Activated effector memory CD4-positive, alpha-beta T cell treated with Interleukin-2 at 50 U/mL for 16 hours (primary cell): ENCODE measurements at regions not wholly inside any gene's neighbourhood (a gene's known extent, or its start where the extent isn't known, plus 50 kb on each side); places are given as distances from the start of the nearest gene placed in this dataset.
"Not testable (repeated sequence)": the region's sequence is repeated elsewhere in the genome, so short reads cannot be mapped to it uniquely, and the experiment has no call there.

Experiments used
- DNase-seq: peaks from one replicate; pipeline ENCODE4 v3.0.0-alpha.2; 2020

GRCh38 chr2:37722971-37723370 lies 51.5 kb upstream of the CDC42EP3 start:
- not testable (repeated sequence) for DNase-seq

DNA sequence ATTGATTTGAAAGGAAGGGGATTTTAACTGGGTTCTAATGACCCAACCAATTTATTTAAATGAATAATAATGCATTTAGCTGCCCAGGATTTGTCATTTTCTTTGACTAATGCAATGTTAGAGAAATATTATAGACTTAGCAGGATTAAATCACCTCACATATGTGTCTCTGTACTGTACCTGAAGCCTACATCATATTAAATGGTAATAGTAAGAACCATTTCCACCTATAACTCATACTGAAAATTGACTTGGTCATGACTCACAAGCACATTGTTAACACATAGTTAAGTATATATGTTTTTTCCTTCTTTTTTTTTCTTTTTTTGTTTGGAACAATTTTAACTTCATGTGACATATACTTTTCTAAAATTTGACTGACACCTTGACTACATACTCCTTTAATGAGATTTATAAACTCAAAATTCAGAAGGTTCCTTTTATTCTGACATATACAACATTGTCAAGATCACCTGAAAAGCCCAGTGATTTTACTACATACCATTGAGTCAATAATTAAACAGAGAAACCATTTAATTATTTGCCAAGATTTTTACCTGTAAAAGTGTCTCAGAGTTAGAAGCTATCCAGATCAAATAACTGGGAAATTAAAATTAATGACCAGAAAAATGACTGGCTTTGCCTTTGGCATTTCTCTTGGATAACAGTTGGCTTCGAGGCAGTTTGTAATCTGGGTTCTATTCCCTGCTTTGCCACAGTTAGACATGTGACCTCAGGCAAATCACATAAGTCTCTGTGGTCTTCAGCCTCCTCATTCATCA lies 58.8 kb upstream of the CDC42EP3 start:
- DNase-seq = no peak

DNA sequence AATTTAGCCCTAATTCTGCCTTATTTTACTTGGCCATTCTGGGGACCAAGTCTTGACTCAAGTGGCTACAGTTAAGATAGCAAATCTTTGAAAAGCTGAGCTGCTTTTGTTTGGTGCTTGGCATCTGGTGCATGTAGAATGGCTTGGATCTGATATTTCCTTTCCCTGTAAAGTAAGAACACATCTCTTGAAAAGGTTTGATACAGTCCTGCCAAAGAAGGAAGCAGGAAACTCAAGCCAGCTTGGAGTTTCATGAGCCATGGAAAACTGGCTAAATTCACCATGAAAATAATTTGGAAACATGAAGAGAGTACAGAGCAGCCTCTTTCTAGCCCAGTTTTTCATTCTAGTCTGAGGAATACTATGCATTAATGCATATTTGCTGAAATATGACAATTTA lies 61.0 kb upstream of the CDC42EP3 start:
- DNase-seq = not testable (repeated sequence)

DNA sequence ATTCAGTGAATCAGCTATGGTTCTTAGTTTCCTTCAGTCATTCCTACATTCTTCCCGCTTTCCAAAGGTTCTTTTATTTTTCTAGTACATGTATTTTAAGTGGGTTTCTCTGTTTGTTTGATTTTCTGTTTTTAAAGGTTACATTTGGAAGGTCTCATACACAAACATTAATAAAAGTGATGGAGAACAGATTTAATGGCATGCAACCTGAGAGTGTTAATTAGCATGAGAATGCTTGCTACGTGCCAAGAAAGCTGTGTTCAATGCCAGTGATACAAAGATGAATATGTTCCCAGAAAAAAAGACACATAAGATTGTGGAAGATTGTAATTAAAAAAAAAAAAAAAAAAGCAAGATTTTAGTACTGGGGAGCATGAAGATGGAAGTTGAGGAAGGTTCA lies 61.8 kb upstream of the CDC42EP3 start:
- no peak for DNase-seq

GRCh38 chr2:37733955-37734354 lies 62.5 kb upstream of the CDC42EP3 start:
- DNase-seq = not testable (repeated sequence)

DNA sequence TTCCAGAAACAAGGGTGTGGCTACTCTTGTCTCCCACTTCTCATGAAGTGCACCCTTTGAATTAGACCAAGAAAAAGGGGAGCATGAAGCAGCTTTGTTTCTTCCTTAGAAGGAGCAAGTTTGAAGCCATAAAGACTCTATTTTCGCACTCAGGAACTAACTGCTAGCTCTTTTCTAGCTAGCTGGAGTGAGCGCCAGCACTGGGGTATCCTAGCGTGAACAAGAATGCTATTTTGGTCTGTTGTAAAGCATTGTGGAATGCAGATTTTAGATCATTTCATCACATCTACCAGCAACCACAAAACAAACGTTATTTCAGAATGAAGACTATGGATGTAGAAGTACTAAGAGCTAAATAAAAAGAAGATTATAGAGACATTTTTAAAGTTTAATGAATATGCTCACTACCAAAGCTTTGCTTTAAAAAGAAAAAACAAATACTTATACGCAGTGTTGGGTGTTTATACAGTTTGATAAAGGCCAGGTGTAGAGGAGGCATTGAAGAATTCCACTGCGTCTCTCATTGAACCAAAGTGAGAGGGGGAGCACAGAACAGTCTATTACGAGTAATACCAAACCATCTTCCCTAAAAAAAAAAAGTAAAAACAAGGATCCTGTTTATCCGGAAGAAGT lies 63.6 kb upstream of the CDC42EP3 start:
- DNase-seq = not testable (repeated sequence)

DNA sequence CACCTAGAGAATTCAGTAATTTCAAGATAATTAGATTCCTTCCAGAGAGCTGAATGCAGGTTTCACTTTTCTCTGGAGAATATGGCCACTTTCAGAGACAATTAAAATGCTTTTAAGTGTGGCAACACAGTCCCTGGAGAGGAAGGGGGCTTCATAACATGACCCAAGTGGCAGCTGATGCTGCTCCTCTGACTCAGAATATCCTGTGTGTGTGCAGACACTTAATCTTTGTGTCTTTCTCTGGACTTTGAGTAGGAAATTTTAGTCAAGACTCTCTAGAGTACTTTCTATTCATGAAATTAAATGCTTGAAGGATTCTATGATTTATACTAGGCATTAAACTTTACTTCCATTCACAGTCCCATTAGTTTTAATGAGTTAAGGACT lies 64.1 kb upstream of the CDC42EP3 start:
- not testable (repeated sequence) for DNase-seq

DNA sequence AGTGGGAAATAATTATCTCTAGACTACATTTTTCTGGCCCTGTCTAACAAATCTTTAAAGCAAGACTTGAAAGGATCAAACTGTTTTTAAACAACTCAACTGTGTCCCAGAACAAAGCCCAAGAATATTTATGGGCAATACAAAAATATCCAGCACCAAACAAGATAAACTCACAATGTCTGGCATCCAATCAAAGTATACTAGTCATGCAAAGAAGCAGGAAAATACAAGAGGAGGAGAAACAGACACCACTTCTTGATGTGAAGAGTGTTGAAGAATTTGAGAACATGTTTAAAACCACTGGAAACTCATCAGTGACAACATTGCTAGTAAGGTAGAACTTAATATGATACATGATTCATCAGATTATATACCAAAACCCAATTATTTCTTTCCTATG lies 66.1 kb upstream of the CDC42EP3 start:
- DNase-seq = no peak

DNA sequence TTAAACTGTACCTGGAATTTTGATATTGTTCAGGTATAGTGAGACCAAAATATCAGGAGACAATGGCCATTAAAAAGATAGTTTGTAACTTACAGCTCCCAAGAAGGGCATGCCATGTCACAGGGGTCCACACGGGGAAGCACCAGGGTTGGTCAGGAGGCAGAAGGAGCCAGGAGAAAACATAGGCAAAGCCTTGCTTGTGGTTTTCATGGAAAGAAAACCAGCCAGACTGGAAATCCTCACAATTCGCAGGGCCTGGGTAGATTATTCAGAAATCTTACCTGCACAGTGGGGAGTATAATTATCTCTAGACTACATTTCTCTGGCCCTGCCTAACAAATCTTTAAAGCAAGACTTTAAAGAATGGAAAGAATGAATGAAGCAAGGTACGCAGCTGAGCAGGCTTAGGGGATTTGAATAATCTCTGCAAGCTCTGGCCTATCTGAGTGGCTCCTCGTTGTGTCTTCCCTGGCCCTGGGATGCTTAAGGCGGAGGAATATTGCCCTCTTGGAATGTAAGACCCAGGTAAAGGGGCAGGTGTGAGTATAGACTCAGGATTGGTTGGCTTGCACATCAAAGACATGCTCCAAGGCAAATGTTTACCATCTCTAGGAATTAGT lies 66.9 kb upstream of the CDC42EP3 start:
- no peak for DNase-seq

GRCh38 chr2:37739153-37739552 lies 67.7 kb upstream of the CDC42EP3 start:
- no peak for DNase-seq

DNA sequence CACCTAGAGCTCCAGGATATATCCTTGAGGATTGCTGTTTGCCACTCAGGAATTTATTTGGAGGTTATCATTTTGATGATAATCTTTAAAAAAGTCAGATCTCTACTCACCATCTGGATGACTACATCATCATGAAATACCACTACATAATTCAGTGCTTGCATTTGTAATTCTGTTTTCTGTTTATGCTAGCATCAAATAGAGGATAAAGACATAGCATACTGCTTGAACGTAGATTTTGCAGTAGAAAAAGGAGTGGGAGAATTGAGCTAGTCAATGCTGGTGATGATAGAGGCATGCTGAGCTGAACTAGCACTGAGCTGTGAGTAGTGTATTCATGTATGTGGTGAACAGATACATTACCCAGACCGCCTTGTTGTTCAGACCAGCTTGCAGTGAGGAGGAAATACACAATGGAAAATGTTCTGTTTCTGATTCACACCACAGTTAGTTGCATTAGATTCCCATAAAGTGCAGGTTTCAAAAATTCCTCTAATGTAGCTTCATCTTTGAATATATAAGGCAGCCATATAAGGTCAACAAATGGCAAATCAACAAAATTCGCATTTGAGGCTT lies 68.8 kb upstream of the CDC42EP3 start:
- no peak for DNase-seq

- DNase-seq = no peak
Measured at GRCh38 chr2:37742286-37742685, 70.8 kb upstream of the CDC42EP3 start.

GRCh38 chr2:37744010-37744409 lies 72.6 kb upstream of the CDC42EP3 start:
- DNase-seq = no peak

GRCh38 chr2:37744961-37745360 lies 73.5 kb upstream of the CDC42EP3 start:
- not testable (repeated sequence) for DNase-seq

DNA sequence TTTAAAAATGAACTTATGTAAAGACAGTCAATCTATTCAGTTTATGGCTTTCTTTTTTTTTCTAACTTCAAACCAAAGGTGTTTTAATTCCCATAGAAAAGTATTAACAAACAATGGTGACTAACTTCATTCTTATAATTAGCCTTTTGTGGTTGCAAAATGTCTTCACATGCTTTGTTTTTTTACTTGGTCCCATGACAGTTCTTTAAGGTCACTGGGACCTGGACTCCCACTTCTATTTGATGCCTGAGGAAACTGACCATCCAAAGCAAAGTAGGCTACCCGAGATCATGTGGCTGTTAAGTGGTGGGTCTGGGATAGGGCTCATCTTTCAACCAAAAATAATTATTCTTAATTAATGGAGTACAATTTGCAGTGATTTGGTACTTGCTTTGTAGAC lies 74.6 kb upstream of the CDC42EP3 start:
- DNase-seq = not testable (repeated sequence)

- DNase-seq = no peak
Measured at GRCh38 chr2:37746883-37747282, 75.4 kb upstream of the CDC42EP3 start.

DNA sequence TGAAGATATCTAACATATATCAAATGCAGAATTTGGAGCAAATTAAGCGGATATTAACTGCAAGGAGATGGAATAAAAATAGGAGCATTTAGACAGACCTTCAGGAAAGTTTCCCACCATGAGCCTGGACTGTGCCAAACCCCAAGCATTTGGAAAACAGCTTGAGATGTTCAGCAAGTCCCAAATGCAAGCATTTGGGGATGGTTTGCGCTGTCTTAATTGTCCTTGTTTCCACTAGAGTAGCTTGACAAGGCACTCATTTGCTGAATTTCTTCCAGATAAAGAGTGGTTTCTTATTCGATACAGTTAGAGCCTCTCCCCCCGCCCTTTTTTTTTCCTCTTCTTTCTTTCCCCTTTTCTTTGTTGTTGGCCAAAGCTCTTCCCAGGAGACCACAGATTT lies 77.1 kb upstream of the CDC42EP3 start:
- DNase-seq = no peak

GRCh38 chr2:37750286-37750685 lies 78.8 kb upstream of the CDC42EP3 start:
- DNase-seq = not testable (repeated sequence)

DNA sequence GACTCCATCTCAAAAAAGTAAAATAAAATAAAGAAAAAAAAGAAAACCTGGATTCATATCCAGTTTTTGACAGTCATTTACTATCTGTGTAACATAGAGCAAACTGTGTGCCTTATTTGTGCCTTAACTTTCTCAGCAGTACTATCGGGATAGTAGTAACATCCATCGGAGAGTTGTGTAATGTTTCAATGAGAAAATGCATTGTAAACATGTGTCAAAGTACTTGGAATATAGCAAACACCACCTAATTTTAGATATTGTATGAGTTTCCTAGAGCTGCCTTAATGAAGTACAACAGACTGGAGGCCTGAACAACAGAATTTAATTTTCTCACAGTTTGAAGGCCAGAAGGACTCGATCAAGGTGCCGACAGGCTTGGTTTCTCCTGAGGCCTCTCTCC lies 81.3 kb upstream of the CDC42EP3 start:
- no peak for DNase-seq

GRCh38 chr2:37753758-37754157 lies 82.3 kb upstream of the CDC42EP3 start:
- no peak for DNase-seq

- not testable (repeated sequence) for DNase-seq
Measured at GRCh38 chr2:37755961-37756559, 84.6 kb upstream of the CDC42EP3 start.

DNA sequence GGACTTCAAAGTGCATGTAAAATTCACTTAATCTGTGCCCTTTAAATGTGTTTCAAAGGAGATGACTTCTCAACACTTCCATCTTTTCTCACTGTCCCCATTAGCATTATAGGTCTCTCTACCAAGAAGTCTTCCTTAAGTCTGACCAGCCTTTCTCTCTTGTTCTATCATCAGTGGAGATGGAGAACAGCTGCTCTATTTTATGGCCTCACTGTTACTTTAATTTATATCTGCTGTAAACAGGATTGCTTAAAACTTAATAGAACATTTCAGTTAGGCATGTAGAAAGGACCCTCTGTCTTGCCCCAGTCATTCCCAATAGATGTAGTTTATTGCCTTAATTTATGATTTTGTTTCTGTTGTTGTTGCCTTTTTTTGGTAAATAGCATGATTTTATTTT lies 86.0 kb upstream of the CDC42EP3 start:
- not testable (repeated sequence) for DNase-seq

DNA sequence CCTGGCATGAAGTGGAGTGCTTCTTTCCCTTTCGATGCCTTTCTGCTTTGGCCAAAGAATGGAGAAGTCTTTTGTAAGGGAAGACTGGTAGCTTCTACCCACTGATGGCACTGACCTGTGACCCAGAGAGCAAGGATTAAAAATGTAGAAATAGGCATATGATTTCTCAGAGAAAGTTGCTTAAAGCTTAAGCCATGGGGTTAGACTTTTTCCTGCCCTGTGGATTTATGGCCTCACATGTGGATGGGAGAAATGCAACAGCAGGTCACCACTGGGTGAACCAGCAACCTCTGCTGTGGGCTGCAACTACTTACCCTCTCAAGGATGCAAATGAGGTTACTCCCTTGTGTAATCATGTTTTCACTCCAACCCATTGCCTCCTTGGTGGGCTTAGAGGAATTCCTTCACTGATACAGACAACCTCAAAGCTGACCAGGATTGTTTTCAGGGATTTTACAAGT lies 86.7 kb upstream of the CDC42EP3 start:
- not testable (repeated sequence) for DNase-seq
